ENCODE measurements at regions not wholly inside any gene's neighbourhood (a gene's known extent, or its start where the extent isn't known, plus 50 kb on each side); places are given as distances from the start of the nearest gene placed in this dataset.

- no peak for DNase-seq (ENCODE audit: low read depth in 2 of 2)
Observed at GRCh38 chr12:24561411-24561871, 387.5 kb downstream of the BCAT1 start.

- DNase-seq (ENCODE audit: low read depth in 2 of 2): no peak
Observed at GRCh38 chr12:24560831-24561271, 388.1 kb downstream of the BCAT1 start.

- DNase-seq (ENCODE audit: low read depth in 2 of 2): no peak
Observed at GRCh38 chr12:24560192-24560775, 388.6 kb downstream of the BCAT1 start.

GRCh38 chr12:24557738-24558137 lies 391.2 kb downstream of the BCAT1 start:
- no peak for DNase-seq (ENCODE audit: low read depth in 2 of 2)

GRCh38 chr12:24555730-24556129 lies 393.2 kb downstream of the BCAT1 start:
- DNase-seq (ENCODE audit: low read depth in 2 of 2): no peak

- no peak for DNase-seq (ENCODE audit: low read depth in 2 of 2)
Observed at GRCh38 chr12:24554612-24555295, 394.1 kb downstream of the BCAT1 start.

- no peak for DNase-seq (ENCODE audit: low read depth in 2 of 2)
Observed at GRCh38 chr12:24553259-24553658, 395.6 kb downstream of the BCAT1 start.

GRCh38 chr12:24551163-24551786 lies 397.6 kb downstream of the BCAT1 start:
- no peak for DNase-seq (ENCODE audit: low read depth in 2 of 2)

GRCh38 chr12:24550609-24551008 lies 398.3 kb downstream of the BCAT1 start:
- DNase-seq (ENCODE audit: low read depth in 2 of 2): no peak

- no peak for DNase-seq (ENCODE audit: low read depth in 2 of 2)
Observed at GRCh38 chr12:24546661-24547060, 402.2 kb downstream of the BCAT1 start.

GRCh38 chr12:24546084-24546483 lies 402.8 kb downstream of the BCAT1 start:
- DNase-seq (ENCODE audit: low read depth in 2 of 2): no peak

- no peak for DNase-seq (ENCODE audit: low read depth in 2 of 2)
Observed at GRCh38 chr12:24544368-24544767, 404.5 kb downstream of the BCAT1 start.

- DNase-seq (ENCODE audit: low read depth in 2 of 2): no peak
Observed at GRCh38 chr12:24541193-24541871, 407.6 kb downstream of the BCAT1 start.

GRCh38 chr12:24539646-24540045 lies 409.3 kb downstream of the BCAT1 start:
- no peak for DNase-seq (ENCODE audit: low read depth in 2 of 2)

- DNase-seq (ENCODE audit: low read depth in 2 of 2): no peak
Observed at GRCh38 chr12:24537083-24537860, 411.6 kb downstream of the BCAT1 start.

- no peak for DNase-seq (ENCODE audit: low read depth in 2 of 2)
Observed at GRCh38 chr12:24535334-24536069, 413.4 kb downstream of the BCAT1 start.

- no peak for DNase-seq (ENCODE audit: low read depth in 2 of 2)
Observed at GRCh38 chr12:24534622-24535021, 414.3 kb downstream of the BCAT1 start.

GRCh38 chr12:24533716-24534352 lies 415.1 kb downstream of the BCAT1 start:
- DNase-seq (ENCODE audit: low read depth in 2 of 2): no peak

GRCh38 chr12:24530689-24531088 lies 418.2 kb downstream of the BCAT1 start:
- no peak for DNase-seq (ENCODE audit: low read depth in 2 of 2)

- no peak for DNase-seq (ENCODE audit: low read depth in 2 of 2)
Observed at GRCh38 chr12:24527102-24527501, 421.8 kb downstream of the BCAT1 start.

Data from dermis microvascular lymphatic vessel endothelial cell (primary cell).